ENCODE measurements at regions not wholly inside any gene's neighbourhood (a gene's known extent, or its start where the extent isn't known, plus 50 kb on each side); places are given as distances from the start of the nearest gene placed in this dataset.

- DNase-seq = no peak
- WGBS, 2 donors = 80 to 86% methylated on average over 4 of the region's 4 CpGs
- Histone ChIP-seq H3K4me3 (no peak overlapping the region), H3K36me3 (no peaks in the 10 kb centered on the region), H3K9me3 (no peaks in the 10 kb centered on the region), H3K4me1 (no peaks in the 10 kb centered on the region), H3K27me3 (no peaks in the 10 kb centered on the region), H3K27ac (no peak overlapping the region)
- intact Hi-C loops (cut with DNase I) = no loop called here
- TF ChIP-seq EP300 (IDR thresholded peaks at IDR 0.05) (no peak), POLR2AphosphoS5 (IDR thresholded peaks at IDR 0.05) (no peak), POLR2A (IDR thresholded peaks at IDR 0.05) (no peak), CTCF (IDR thresholded peaks at IDR 0.05) (no peak)
These were observed 226.4 kb upstream of the CASK start for GRCh38 chrX:42149765-42150164.

DNA sequence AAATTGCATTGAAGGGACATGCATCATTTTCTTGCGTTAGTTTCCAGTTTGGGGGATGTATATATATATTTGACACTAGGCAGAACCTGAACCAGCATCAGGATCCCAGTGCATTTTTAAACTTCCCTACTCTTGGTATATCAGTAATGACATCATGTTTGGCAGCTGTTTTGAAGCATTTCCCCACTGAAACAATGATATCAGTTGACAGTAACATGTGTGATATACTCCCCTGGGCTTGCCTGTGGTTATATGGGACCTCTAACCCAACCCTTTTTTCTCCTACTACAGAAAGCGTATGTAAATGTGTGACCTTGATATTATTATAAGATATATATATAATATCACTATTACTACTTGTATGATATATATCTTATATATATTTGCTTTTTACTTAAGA, 225.9 kb upstream of the CASK start:
- Histone ChIP-seq H3K27me3 (no peaks in the 10 kb centered on the region), H3K4me3 (no peak overlapping the region), H3K4me1 (no peaks in the 10 kb centered on the region), H3K27ac (no peak overlapping the region), H3K9me3 (no peaks in the 10 kb centered on the region), H3K36me3 (no peaks in the 10 kb centered on the region)
- WGBS, 2 donors = 77 to 85% methylated on average over 2 of the region's 2 CpGs
- TF ChIP-seq CTCF (IDR thresholded peaks at IDR 0.05) (no peak), EP300 (IDR thresholded peaks at IDR 0.05) (no peak), POLR2A (IDR thresholded peaks at IDR 0.05) (no peak), POLR2AphosphoS5 (IDR thresholded peaks at IDR 0.05) (no peak)
- no peak for DNase-seq
- intact Hi-C loops (cut with DNase I) = no loop called here

DNA sequence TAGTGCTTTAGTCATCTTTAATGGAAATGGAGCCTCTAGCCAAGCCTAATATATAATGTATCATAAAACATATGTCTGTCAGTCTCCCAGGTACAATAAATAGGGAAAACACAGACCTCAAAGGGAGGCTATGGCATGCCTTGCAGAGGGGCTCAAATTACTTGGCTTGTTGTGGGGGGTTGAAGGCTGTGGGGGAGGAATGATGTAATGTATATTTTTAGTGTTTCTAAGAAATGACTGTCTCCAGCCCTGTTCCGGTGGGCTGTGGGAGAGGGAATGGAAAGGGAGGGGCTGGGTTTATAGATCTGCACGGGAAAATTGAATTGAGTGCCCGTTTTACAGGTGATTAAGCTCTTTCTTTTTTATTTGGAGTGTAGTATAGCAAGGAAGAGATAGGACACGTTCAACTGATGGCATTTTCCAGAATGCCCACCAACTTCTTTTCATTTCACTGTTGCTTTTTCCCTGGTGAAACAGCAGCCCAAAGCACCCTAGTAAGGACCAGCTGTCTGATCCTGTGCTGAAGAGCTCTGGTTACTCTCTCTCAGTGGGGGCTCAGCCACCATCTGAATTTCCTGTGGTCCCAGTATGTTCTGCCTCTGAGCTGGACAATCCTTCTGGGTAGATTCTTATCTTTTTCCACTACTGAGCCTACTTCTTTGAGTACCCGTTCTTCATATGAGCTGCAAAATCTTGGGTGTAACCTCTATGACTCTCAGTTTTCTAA, 220.7 kb upstream of the CASK start:
- TF ChIP-seq POLR2A (IDR thresholded peaks at IDR 0.05) = no peak
- no peak for TF ChIP-seq CTCF (IDR thresholded peaks at IDR 0.05)
- TF ChIP-seq EP300 (IDR thresholded peaks at IDR 0.05) = no peak
- no peak for TF ChIP-seq POLR2AphosphoS5 (IDR thresholded peaks at IDR 0.05)
- Histone ChIP-seq H3K4me1 (no peaks in the 10 kb centered on the region), H3K9me3 (no peaks in the 10 kb centered on the region), H3K36me3 (no peaks in the 10 kb centered on the region), H3K4me3 (no peak overlapping the region), H3K27me3 (no peaks in the 10 kb centered on the region), H3K27ac (no peak overlapping the region)
- 59 to 68% methylated on average over 5 of the region's 5 CpGs for WGBS, 2 donors
- no peak for DNase-seq
- intact Hi-C loops (cut with DNase I) = no loop called here

GRCh38 chrX:42140320-42140719, 217.0 kb upstream of the CASK start:
- no peak for TF ChIP-seq POLR2AphosphoS5 (IDR thresholded peaks at IDR 0.05)
- no peak for TF ChIP-seq CTCF (IDR thresholded peaks at IDR 0.05)
- no peak for TF ChIP-seq POLR2A (IDR thresholded peaks at IDR 0.05)
- no peak for TF ChIP-seq EP300 (IDR thresholded peaks at IDR 0.05)
- Histone ChIP-seq H3K9me3 (no peaks in the 10 kb centered on the region), H3K27ac (no peak overlapping the region), H3K36me3 (no peaks in the 10 kb centered on the region), H3K27me3 (no peaks in the 10 kb centered on the region), H3K4me3 (no peak overlapping the region), H3K4me1 (no peaks in the 10 kb centered on the region)
- intact Hi-C loops (cut with DNase I) = no loop called here
- no peak for DNase-seq

All from sigmoid colon (tissue), 6 donors.